ENCODE measurements at regions not wholly inside any gene's neighbourhood (a gene's known extent, or its start where the extent isn't known, plus 50 kb on each side); places are given as distances from the start of the nearest gene placed in this dataset.

DNA sequence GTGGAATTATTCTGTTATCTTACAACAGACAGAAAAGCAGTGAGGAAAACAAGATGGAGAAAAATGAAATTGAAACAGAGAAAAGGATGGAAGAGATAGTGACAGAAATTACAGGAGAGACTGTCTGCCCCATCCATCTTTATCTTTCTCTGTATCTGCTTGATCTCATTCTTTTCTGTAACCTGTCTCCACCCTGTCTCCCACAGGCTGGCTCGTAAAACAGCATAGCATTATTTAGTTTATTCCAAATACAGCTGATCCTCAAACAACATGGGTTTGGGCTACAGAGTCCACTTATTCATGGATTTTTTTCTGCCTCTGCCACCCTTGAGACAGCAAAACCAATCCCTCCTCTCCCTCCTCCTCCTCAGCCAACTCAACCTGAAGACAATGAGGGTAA lies 482.3 kb upstream of the JARID2 start:
- TF ChIP-seq, protein P1, sequence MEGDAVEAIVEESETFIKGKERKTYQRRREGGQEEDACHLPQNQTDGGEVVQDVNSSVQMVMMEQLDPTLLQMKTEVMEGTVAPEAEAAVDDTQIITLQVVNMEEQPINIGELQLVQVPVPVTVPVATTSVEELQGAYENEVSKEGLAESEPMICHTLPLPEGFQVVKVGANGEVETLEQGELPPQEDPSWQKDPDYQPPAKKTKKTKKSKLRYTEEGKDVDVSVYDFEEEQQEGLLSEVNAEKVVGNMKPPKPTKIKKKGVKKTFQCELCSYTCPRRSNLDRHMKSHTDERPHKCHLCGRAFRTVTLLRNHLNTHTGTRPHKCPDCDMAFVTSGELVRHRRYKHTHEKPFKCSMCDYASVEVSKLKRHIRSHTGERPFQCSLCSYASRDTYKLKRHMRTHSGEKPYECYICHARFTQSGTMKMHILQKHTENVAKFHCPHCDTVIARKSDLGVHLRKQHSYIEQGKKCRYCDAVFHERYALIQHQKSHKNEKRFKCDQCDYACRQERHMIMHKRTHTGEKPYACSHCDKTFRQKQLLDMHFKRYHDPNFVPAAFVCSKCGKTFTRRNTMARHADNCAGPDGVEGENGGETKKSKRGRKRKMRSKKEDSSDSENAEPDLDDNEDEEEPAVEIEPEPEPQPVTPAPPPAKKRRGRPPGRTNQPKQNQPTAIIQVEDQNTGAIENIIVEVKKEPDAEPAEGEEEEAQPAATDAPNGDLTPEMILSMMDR (IDR thresholded peaks at IDR 0.05) = no peak

- TF ChIP-seq, protein P1 (IDR thresholded peaks at IDR 0.05) = no peak
Observed at GRCh38 chr6:14765106-14765505, 480.8 kb upstream of the JARID2 start.

- TF ChIP-seq, protein P1 (IDR thresholded peaks at IDR 0.05) = no peak
Observed at GRCh38 chr6:14765721-14766390, 480.0 kb upstream of the JARID2 start.

- TF ChIP-seq, protein P1 (IDR thresholded peaks at IDR 0.05) = no peak
Observed at GRCh38 chr6:14766391-14766994, 479.4 kb upstream of the JARID2 start.

- TF ChIP-seq, protein P1 (IDR thresholded peaks at IDR 0.05) = no peak
Observed at GRCh38 chr6:14767226-14767625, 478.6 kb upstream of the JARID2 start.

GRCh38 chr6:14770040-14770439 lies 475.8 kb upstream of the JARID2 start:
- TF ChIP-seq, protein P1 (IDR thresholded peaks at IDR 0.05) = no peak

DNA sequence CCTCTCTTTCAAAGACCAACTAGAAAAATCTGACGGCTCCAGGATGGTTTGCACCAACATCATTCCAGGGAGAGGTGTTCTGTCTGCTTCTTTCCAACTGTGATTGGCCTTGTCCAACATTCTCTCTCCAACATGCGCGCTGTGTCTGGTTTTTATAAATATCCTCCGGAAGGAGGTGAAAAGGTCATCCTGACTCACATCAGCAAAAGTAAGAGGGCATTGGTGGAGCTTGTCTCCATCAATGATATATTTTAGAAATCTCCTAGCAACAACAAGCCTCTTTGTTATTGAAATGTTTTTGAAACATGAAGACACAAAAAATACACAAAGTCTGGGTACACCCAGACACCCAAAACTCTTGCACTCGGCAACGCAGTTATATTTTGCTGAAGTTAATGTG lies 475.3 kb upstream of the JARID2 start:
- TF ChIP-seq, protein P1 (IDR thresholded peaks at IDR 0.05) = no peak
